NB4 (cell line): ENCODE measurements at regions not wholly inside any gene's neighbourhood (a gene's known extent, or its start where the extent isn't known, plus 50 kb on each side); places are given as distances from the start of the nearest gene placed in this dataset.

ENCODE experiments used
- DNase-seq: peaks from one replicate; pipeline ENCODE4 v3.0.0; 2010; ENCODE audit warnings: low read depth
- H3K4me3 ChIP-seq: one replicate; pipeline ENCODE4 v1.5.1; 2011; ENCODE audit warnings: mild to moderate bottlenecking, low read depth, low read length, moderate library complexity
- MYC ChIP-seq: IDR thresholded peaks from 2 replicates; pipeline ENCODE4 v1.6.1; 2011; ENCODE audit warnings: low read depth, low read length
- POLR2A ChIP-seq: IDR thresholded peaks from 2 replicates; pipeline ENCODE4 v1.6.1; 2011; ENCODE audit warnings: mild to moderate bottlenecking; ENCODE audit not compliant: insufficient read length; ENCODE audit errors: extremely low read depth
- TF ChIP-seq, protein P1 (sequence below): IDR thresholded peaks from one replicate; pipeline ENCODE4 v1.5.1; 2012; ENCODE audit warnings: low read depth, low read length
- TF ChIP-seq, protein P2 (sequence below): IDR thresholded peaks from 2 replicates; pipeline ENCODE4 v1.6.1; 2011; ENCODE audit warnings: low read depth, low read length

DNA sequence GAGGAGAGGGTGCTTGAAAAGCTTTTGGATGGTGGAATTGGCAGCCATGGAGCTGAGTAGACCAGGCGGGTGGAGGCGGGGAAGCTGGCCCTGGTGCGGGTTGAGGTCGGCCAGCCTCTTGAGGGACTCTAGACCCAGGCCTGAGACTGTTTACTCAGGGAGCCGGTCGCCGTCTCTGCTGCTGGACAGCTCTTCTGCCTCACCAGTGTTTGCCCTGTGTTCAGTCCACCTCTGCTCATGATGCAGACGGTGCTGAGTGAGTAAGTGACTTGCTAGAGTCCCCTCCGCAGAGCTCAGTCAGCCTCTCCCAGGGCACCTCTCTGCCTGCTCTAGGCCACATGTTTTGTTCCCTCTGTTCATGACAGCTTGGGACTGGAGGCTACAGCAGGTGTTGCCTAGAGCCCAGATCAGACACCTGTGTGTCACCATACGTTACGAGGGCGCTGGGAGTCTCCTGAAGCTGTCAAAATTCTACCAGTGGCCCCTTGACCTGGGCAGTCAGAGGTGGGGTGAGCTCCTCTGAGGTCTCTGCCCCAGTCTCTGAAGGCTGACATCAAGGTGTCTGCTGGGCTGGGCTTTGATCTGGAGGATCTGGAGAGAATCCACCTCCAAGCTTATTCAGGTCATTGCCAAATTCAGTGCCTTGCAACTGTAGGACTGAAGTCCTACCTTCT, 73.5 kb upstream of the WNT4 start:
- H3K4me3 ChIP-seq = no peak overlapping the region
- DNase-seq = no peak
- TF ChIP-seq, protein P1, sequence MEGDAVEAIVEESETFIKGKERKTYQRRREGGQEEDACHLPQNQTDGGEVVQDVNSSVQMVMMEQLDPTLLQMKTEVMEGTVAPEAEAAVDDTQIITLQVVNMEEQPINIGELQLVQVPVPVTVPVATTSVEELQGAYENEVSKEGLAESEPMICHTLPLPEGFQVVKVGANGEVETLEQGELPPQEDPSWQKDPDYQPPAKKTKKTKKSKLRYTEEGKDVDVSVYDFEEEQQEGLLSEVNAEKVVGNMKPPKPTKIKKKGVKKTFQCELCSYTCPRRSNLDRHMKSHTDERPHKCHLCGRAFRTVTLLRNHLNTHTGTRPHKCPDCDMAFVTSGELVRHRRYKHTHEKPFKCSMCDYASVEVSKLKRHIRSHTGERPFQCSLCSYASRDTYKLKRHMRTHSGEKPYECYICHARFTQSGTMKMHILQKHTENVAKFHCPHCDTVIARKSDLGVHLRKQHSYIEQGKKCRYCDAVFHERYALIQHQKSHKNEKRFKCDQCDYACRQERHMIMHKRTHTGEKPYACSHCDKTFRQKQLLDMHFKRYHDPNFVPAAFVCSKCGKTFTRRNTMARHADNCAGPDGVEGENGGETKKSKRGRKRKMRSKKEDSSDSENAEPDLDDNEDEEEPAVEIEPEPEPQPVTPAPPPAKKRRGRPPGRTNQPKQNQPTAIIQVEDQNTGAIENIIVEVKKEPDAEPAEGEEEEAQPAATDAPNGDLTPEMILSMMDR = no peak
- no peak for TF ChIP-seq POLR2A
- TF ChIP-seq, protein P2, sequence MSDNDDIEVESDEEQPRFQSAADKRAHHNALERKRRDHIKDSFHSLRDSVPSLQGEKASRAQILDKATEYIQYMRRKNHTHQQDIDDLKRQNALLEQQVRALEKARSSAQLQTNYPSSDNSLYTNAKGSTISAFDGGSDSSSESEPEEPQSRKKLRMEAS = no peak
- TF ChIP-seq MYC = no peak

DNA sequence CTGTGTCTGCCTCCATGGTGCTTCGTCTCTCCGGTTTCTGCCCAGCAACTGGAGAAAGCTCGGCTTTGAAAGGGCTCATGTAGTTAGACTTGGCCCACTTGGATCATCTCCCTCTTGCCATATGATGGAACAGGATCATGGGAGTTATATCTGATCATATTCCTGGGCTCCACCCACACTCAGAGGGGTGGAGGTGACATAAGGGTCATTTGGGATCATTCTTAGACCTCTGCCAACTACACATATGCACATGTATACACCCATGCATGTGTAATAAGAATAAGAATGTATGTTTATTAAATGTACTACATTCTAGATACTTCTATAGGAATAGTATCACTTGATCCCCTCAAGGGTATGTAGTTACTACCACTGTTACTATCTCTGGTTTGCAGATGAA, 74.1 kb upstream of the WNT4 start:
- TF ChIP-seq, protein P2 = no peak
- TF ChIP-seq MYC (no peak), POLR2A (no peak)
- TF ChIP-seq, protein P1 = no peak
- no peak for DNase-seq
- no peak overlapping the region for H3K4me3 ChIP-seq

DNA sequence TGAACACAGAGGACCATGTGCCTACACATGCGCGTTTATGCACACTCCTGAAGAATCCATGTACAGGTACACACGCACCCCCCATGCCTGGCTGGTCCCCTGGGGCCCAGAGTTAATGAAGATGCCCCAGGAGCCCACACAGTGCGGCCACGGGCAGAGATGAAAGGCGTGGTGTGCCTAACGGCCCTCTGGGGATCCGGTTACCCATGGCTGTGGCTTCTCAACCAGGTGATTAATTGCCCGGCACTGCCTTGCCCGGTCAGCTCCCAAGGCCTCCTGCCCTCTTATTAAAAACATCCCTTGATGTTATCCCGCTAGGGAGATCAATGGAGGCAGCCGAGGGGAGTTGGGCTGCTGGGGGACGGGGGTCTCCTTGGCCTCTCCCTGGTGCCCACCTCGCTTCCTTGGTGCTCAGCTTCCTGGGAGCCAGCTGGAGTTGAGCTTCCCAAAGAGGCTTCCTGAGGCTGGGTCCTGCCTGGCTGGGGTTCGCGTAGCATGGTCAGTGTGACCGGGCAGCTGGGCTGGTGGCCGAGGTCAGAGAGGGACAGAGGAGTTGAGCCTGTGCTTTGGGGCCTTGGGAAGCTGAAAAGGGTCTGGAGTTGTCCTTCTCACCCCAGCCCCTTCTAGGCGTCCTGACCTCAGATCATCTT, 75.0 kb upstream of the WNT4 start:
- DNase-seq = no peak
- H3K4me3 ChIP-seq = no peak overlapping the region
- TF ChIP-seq MYC = no peak
- TF ChIP-seq, protein P2 = no peak
- no peak for TF ChIP-seq POLR2A
- TF ChIP-seq, protein P1 = no peak

DNA sequence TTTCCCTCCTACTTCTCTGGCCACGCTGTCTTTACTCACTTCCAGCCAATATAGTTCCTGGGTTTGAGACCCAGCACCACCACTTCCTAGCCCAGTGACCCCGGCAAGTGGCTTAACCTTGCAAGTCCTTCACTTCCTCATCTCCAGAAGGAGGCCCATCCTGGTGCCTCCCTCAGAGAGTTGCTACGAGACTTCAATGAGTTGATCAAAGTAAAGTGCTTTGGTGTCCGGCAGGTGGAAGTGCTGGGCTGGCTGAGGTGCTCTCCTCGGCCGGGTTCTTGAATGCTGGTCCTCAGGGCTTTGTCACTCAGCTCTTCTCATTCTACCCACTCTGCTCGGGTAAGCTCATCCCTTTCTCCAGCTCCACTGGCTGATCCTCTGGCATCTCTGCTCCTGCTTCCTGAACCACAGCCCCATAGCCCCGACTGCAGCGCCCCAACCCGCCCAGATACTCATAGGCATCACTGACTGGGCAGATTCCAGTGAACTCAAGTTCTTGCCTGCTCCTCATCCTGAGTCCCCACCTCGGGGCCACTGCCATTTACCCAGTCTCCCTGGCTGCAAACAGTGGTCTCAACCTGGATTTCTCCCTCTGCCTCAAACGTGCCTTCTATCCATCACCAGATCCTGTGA, 75.8 kb upstream of the WNT4 start:
- no peak overlapping the region for H3K4me3 ChIP-seq
- TF ChIP-seq POLR2A = no peak
- TF ChIP-seq, protein P2 = no peak
- TF ChIP-seq, protein P1 = no peak
- TF ChIP-seq MYC = no peak

DNA sequence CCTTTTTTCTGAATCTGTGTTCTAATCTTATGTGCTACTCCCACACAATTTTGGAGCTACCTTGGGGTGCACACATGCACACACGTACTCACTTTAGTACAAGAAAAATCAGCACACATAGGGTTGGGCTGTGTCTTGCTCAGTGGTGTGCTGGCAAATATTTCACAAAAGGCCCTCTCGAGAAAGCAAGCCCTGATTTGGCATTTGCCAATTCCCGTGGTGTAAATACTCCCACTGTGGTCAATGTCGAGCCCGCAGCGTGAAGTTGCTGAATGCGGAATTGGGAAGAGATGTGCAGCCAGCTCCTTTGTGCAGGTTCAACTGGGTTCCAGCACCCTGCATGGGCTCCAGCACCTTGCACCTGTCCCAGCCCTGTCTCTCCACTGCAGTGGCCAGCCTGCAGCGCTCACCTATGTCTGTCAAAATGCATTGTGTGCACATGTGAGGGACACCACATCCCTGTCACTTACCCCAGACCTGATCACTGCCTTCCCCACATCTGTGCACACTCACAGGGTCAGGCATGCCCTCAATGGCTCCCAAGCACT, 78.4 kb upstream of the WNT4 start:
- TF ChIP-seq, protein P2 = no peak
- no peak for TF ChIP-seq MYC
- TF ChIP-seq, protein P1 = no peak
- TF ChIP-seq POLR2A = no peak
- no peak overlapping the region for H3K4me3 ChIP-seq
- DNase-seq = no peak

More for the DNA sequence above, 75.8 kb upstream of the WNT4 start:
- DNase-seq = no peak
